IMR-90 (cell line): ENCODE measurements at regions not wholly inside any gene's neighbourhood (a gene's known extent, or its start where the extent isn't known, plus 50 kb on each side); places are given as distances from the start of the nearest gene placed in this dataset.

Experiments used
- ATAC-seq: fragments of 200-7000 bp; cut with Tn5 transposase; 2 replicates; pipeline ENCODE4 v1.9.1; 2020; ENCODE audit warnings: low read depth, mild to moderate bottlenecking, moderate library complexity
- BruUV-seq: library from RNA; stranded (reverse); fragments of 400-500 nt; replicated peaks from 2 replicates; lab custom pipeline; 2021; lab: Mats Ljungman, UMichigan
- CTCF ChIA-PET: fragments of 300-600 bp; formaldehyde crosslinking; extraction: SDS; loops from one replicate; lab custom pipeline; 2021; ENCODE audit warnings: antibody characterized with exemption; lab: Yijun Ruan, JAX
- POLR2A ChIA-PET: fragments of 300-600 bp; sonication (Branson Sonifier 250); formaldehyde crosslinking; loops from one replicate; lab custom pipeline; 2022; ENCODE audit warnings: antibody characterized with exemption; ENCODE audit not compliant: unreplicated experiment; lab: Charles Lee
- DNase-seq: peaks from one replicate; pipeline ENCODE4 v3.0.0; 2013
- H2AFZ ChIP-seq: replicated peaks from 2 replicates; pipeline ENCODE3; 2013; ENCODE audit warnings: low read length, mild to moderate bottlenecking; ENCODE audit not compliant: poor library complexity
- H2AK5ac ChIP-seq: 2 replicates; pipeline ENCODE4 v1.6.1; 2013; ENCODE audit warnings: low read depth, low read length, inconsistent platforms
- H2AK9ac ChIP-seq: replicated peaks from 2 replicates; pipeline ENCODE3; 2013; ENCODE audit warnings: mild to moderate bottlenecking, low read depth, low read length, moderate library complexity; ENCODE audit not compliant: poor library complexity
- H2BK120ac ChIP-seq: 2 replicates; pipeline ENCODE4 v1.6.1; 2013; ENCODE audit warnings: low read depth, low read length, inconsistent platforms
- H2BK15ac ChIP-seq: 3 replicates; pipeline ENCODE4 v1.6.1; 2013; ENCODE audit warnings: low read depth, low read length, inconsistent platforms
- H2BK20ac ChIP-seq: 2 replicates; pipeline ENCODE4 v1.6.1; 2013; ENCODE audit warnings: low read depth, mild to moderate bottlenecking, inconsistent platforms, low read length, moderate library complexity
- H2BK5ac ChIP-seq: 2 replicates; pipeline ENCODE4 v1.6.1; 2013; ENCODE audit warnings: mild to moderate bottlenecking, low read depth, low read length, inconsistent platforms; ENCODE audit not compliant: poor library complexity, severe bottlenecking
- H3K14ac ChIP-seq: replicated peaks from 2 replicates; pipeline ENCODE4 v1.6.1; 2013; ENCODE audit warnings: low read depth, low read length, inconsistent platforms
- H3K18ac ChIP-seq: 2 replicates; pipeline ENCODE4 v1.6.1; 2013; ENCODE audit warnings: low read depth, low read length, control low read depth
- H3K23ac ChIP-seq: 2 replicates; pipeline ENCODE4 v1.6.1; 2013; ENCODE audit warnings: low read depth, low read length, inconsistent platforms
- H3K27ac ChIP-seq: 2 replicates; pipeline ENCODE4 v1.5.1; 2013; ENCODE audit warnings: mild to moderate bottlenecking, control low read depth, low read length; ENCODE audit not compliant: insufficient read depth
- H3K27me3 ChIP-seq: 2 replicates; pipeline ENCODE4 v1.6.1; 2013; ENCODE audit warnings: low read length; ENCODE audit not compliant: control insufficient read depth, insufficient read depth
- H3K36me3 ChIP-seq: 2 replicates; pipeline ENCODE4 v1.6.1; 2013; ENCODE audit warnings: low read length, mixed read lengths; ENCODE audit not compliant: control insufficient read depth, insufficient read depth
- H3K4ac ChIP-seq: 2 replicates; pipeline ENCODE4 v1.6.1; 2013; ENCODE audit warnings: low read depth, low read length, inconsistent platforms
- H3K4me1 ChIP-seq: 2 replicates; pipeline ENCODE4 v1.6.1; 2013; ENCODE audit warnings: low read length, mixed read lengths; ENCODE audit not compliant: control insufficient read depth, insufficient read depth
- H3K4me2 ChIP-seq: 2 replicates; pipeline ENCODE4 v1.6.1; 2013; ENCODE audit warnings: low read depth, mild to moderate bottlenecking, control low read depth, low read length, moderate library complexity
- H3K4me3 ChIP-seq: 2 replicates; pipeline ENCODE4 v1.5.1; 2013; ENCODE audit warnings: low read depth, mild to moderate bottlenecking, control low read depth, low read length, moderate library complexity; ENCODE audit not compliant: insufficient read depth
- H3K56ac ChIP-seq: 2 replicates; pipeline ENCODE4 v1.6.1; 2013; ENCODE audit warnings: low read length, inconsistent platforms; ENCODE audit not compliant: insufficient read depth; ENCODE audit errors: extremely low read depth
- H3K79me1 ChIP-seq, 2 experiments: 2 replicates each; pipeline ENCODE4 v1.6.1; 2013; ENCODE audit warnings: low read length in 2 of 2, inconsistent platforms in 1 of 2, low read depth in 1 of 2
- H3K9ac ChIP-seq: 2 replicates; pipeline ENCODE4 v1.6.1; 2013; ENCODE audit warnings: low read depth, low read length, control low read depth
- H3K9me1 ChIP-seq: 2 replicates; pipeline ENCODE4 v1.6.1; 2013; ENCODE audit warnings: low read length, inconsistent platforms; ENCODE audit not compliant: insufficient read depth
- H3K9me3 ChIP-seq: 2 replicates; pipeline ENCODE4 v1.6.1; 2013; ENCODE audit warnings: low read length; ENCODE audit not compliant: control insufficient read depth, insufficient read depth
- H4K20me1 ChIP-seq: 2 replicates; pipeline ENCODE4 v1.6.1; 2013; ENCODE audit warnings: low read length, inconsistent platforms; ENCODE audit not compliant: insufficient read depth
- H4K5ac ChIP-seq: 2 replicates; pipeline ENCODE4 v1.6.1; 2013; ENCODE audit warnings: mild to moderate bottlenecking, low read depth, low read length, control low read depth
- H4K8ac ChIP-seq, 2 experiments: 2 replicates each; pipeline ENCODE4 v1.6.1; 2013; ENCODE audit warnings: low read depth in 2 of 2, low read length in 2 of 2, control low read depth in 1 of 2, inconsistent platforms in 1 of 2
- H4K91ac ChIP-seq: 2 replicates; pipeline ENCODE4 v1.6.1; 2013; ENCODE audit warnings: low read depth, low read length, inconsistent platforms; ENCODE audit not compliant: insufficient read depth
- BHLHE40 ChIP-seq: fragments of 150-350 bp; IDR thresholded peaks from 2 replicates; pipeline ENCODE4 v1.6.1; 2016; ENCODE audit warnings: mild to moderate bottlenecking, low read depth, low read length
- CEBPB ChIP-seq: IDR thresholded peaks from 2 replicates; pipeline ENCODE4 v1.6.1; 2012; ENCODE audit warnings: low read depth, low read length, improper control_type of control experiment
- FOS ChIP-seq: fragments of 150-350 bp; IDR thresholded peaks from 2 replicates; pipeline ENCODE4 v1.6.1; 2016; ENCODE audit warnings: low read depth, low read length
- MAZ ChIP-seq: IDR thresholded peaks from 2 replicates; pipeline ENCODE4 v1.6.1; 2012; ENCODE audit warnings: low read depth, mild to moderate bottlenecking, low read length, improper control_type of control experiment, moderate library complexity, borderline replicate concordance
- MXI1 ChIP-seq: IDR thresholded peaks from 2 replicates; pipeline ENCODE4 v1.6.1; 2012; ENCODE audit warnings: low read depth, mild to moderate bottlenecking, low read length, moderate library complexity, borderline replicate concordance
- NFE2L2 ChIP-seq: fragments of 150-350 bp; IDR thresholded peaks from 2 replicates; pipeline ENCODE4 v1.6.1; 2016; ENCODE audit warnings: low read depth, mild to moderate bottlenecking, low read length
- POLR2A ChIP-seq: IDR thresholded peaks from 2 replicates; pipeline ENCODE4 v1.6.1; 2012; ENCODE audit warnings: mild to moderate bottlenecking, low read depth, low read length
- RFX5 ChIP-seq: IDR thresholded peaks from 2 replicates; pipeline ENCODE4 v1.8.0; 2012; ENCODE audit warnings: low read depth, mild to moderate bottlenecking, low read length, moderate library complexity
- USF2 ChIP-seq: fragments of 150-350 bp; IDR thresholded peaks from 2 replicates; pipeline ENCODE4 v1.6.1; 2017; ENCODE audit warnings: mild to moderate bottlenecking, antibody characterized with exemption, low read length, low read depth
- WGBS, 2 experiments: methylation state at CpG; one replicate each; pipeline versions ENCODE4 v1.1.5 to v1.1.7; 2013; ENCODE audit warnings: missing lambda C conversion rate in 2 of 2; ENCODE audit not compliant: insufficient read length in 1 of 2; ENCODE audit errors: extremely low coverage in 2 of 2; 5-methylcytosine and 5-hydroxymethylcytosine counted together
- dilution Hi-C: fragments of 300-500 bp; cut with HindIII; formaldehyde crosslinking; loops from one replicate; pipeline ENCODE4 v1.14.3; 2018; ENCODE audit warnings: low sequenced_read_pairs; ENCODE audit not compliant: unreplicated experiment
- in situ Hi-C: fragments of 300-500 bp; cut with MboI; formaldehyde crosslinking; loops from 3 replicates; pipeline ENCODE4 v1.14.3; 2019; ENCODE audit warnings: low sequenced_read_pairs, inconsistent platforms, mixed read lengths
- intact Hi-C: fragments of 100-400 bp; cut with micrococcal nuclease; formaldehyde crosslinking; loops from 2 replicates; pipeline ENCODE4 v1.10.0; 2022
- TF ChIP-seq, protein P1 (sequence below): conservative IDR thresholded peaks from 2 replicates; pipeline ENCODE4 v1.5.1; 2012; ENCODE audit warnings: mild to moderate bottlenecking, low read depth, low read length, improper control_type of control experiment

- no peak for TF ChIP-seq RFX5
- TF ChIP-seq USF2, result no peak
- TF ChIP-seq POLR2A, result no peak
- TF ChIP-seq FOS, result no peak
- TF ChIP-seq NFE2L2, result no peak
- TF ChIP-seq CEBPB, result no peak
- TF ChIP-seq MAZ, result no peak
- no peak for TF ChIP-seq BHLHE40
- TF ChIP-seq, protein P1, sequence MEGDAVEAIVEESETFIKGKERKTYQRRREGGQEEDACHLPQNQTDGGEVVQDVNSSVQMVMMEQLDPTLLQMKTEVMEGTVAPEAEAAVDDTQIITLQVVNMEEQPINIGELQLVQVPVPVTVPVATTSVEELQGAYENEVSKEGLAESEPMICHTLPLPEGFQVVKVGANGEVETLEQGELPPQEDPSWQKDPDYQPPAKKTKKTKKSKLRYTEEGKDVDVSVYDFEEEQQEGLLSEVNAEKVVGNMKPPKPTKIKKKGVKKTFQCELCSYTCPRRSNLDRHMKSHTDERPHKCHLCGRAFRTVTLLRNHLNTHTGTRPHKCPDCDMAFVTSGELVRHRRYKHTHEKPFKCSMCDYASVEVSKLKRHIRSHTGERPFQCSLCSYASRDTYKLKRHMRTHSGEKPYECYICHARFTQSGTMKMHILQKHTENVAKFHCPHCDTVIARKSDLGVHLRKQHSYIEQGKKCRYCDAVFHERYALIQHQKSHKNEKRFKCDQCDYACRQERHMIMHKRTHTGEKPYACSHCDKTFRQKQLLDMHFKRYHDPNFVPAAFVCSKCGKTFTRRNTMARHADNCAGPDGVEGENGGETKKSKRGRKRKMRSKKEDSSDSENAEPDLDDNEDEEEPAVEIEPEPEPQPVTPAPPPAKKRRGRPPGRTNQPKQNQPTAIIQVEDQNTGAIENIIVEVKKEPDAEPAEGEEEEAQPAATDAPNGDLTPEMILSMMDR, result no peak
- no peak for TF ChIP-seq MXI1
- H2AK5ac ChIP-seq, result no peak overlapping the region
- ChIA-PET CTCF (no interaction called here), POLR2A (no interaction called here)
- in situ Hi-C loops, result no loop called here
- WGBS, 2 experiments, result no CpG with 5 or more reads among the region's 3 CpGs
- peak overlapping the region; percentile 61 for H2BK20ac ChIP-seq
- ATAC-seq (no peak), DNase-seq (no peak)
- H3K79me1 ChIP-seq, result no peaks in the 10 kb centered on the region
- no peak overlapping the region for H3K14ac ChIP-seq
- H3K4me1 ChIP-seq, result peaks cover 9% of the 10 kb centered on the region
- no peaks in the 10 kb centered on the region for H3K36me3 ChIP-seq
- no peak overlapping the region for H3K23ac ChIP-seq
- intact Hi-C loops, result no loop called here
- H3K4me3 ChIP-seq, result no peak overlapping the region
- BruUV-seq, result no TSS peak
- H3K9me3 ChIP-seq, result peaks cover 3% of the 10 kb centered on the region; the same call in 1 of the 2 replicates
- no peaks in the 10 kb centered on the region for H4K20me1 ChIP-seq
- H3K27ac ChIP-seq, result no peak overlapping the region
- peak overlapping the region; percentile 86; the same call in 1 of the 2 replicates for H3K18ac ChIP-seq
- H3K27me3 ChIP-seq, result no peaks in the 10 kb centered on the region
- H2AK9ac ChIP-seq, result no peak overlapping the region
- H2BK120ac ChIP-seq, result peak overlapping the region; percentile 76
- peak overlapping the region; percentile 24; the same call in 2 of the 3 replicates for H2BK15ac ChIP-seq
- dilution Hi-C loops, result no loop called here
- H4K5ac ChIP-seq, result peak overlapping the region; percentile 93
- no peak overlapping the region for H2BK5ac ChIP-seq
- peak overlapping the region; percentile 44 for H4K91ac ChIP-seq
- no peak overlapping the region; a peak in 1 of 4 replicates for H4K8ac ChIP-seq
- no peak overlapping the region for H3K9ac ChIP-seq
- no peaks in the 10 kb centered on the region for H3K9me1 ChIP-seq
- no peak overlapping the region for H2AFZ ChIP-seq
- H3K4me2 ChIP-seq, result no peak overlapping the region
- 0 out of 2 replicates have a peak overlapping the region, but pooled peaks have one; percentile 48 for H3K4ac ChIP-seq
- no peak overlapping the region for H3K56ac ChIP-seq
Measured at GRCh38 chr4:177175473-177175872, 134.2 kb upstream of the NEIL3 start.
